ENCODE measurements at regions not wholly inside any gene's neighbourhood (a gene's known extent, or its start where the extent isn't known, plus 50 kb on each side); places are given as distances from the start of the nearest gene placed in this dataset.

- no TSS peak for BruUV-seq (replicated peaks)
- intact Hi-C loops (cut with micrococcal nuclease; ENCODE audit: unreplicated experiment), result no loop called here
- H3K27ac ChIP-seq (ENCODE audit: low read depth, low read length, poor library complexity, severe bottlenecking), result no peak overlapping the region
- ChIA-PET CTCF (no interaction called here), POLR2A (ENCODE audit: low non-redundant PET) (no interaction called here)
- DNase-seq (ENCODE audit: low spot score), result peak; percentile 3
- TF ChIP-seq CTCF (conservative IDR thresholded peaks at IDR 0.05; ENCODE audit: low read depth, low read length) (no peak), EZH2 (IDR thresholded peaks at IDR 0.05; ENCODE audit: borderline replicate concordance, low read depth, low read length, poor library complexity, severe bottlenecking) (no peak)
- H3K36me3 ChIP-seq (ENCODE audit: insufficient read depth, low read length, poor library complexity, severe bottlenecking), result no peaks in the 10 kb centered on the region
- H3K27me3 ChIP-seq (replicated peaks; ENCODE audit: insufficient read depth, low read depth, low read length, poor library complexity), result no peaks in the 10 kb centered on the region
- no peak overlapping the region for H3K4me3 ChIP-seq (ENCODE audit: low read depth, low read length, poor library complexity, severe bottlenecking)
- no peaks in the 10 kb centered on the region for H3K9me3 ChIP-seq (ENCODE audit: low read depth, low read length, poor library complexity, severe bottlenecking)
- H3K4me1 ChIP-seq (ENCODE audit: insufficient read depth, low read length, poor library complexity, severe bottlenecking), result no peaks in the 10 kb centered on the region
These were observed 158.9 kb downstream of the GC start for GRCh38 chr4:71625005-71625404.

Measured in A673 (cell line).